Fibroblast of skin of right quadriceps (primary cell): ENCODE measurements at regions not wholly inside any gene's neighbourhood (a gene's known extent, or its start where the extent isn't known, plus 50 kb on each side); places are given as distances from the start of the nearest gene placed in this dataset.

ENCODE experiments used
- DNase-seq: peaks from one replicate; pipeline ENCODE4 v3.0.0-alpha.2; 2013

DNA sequence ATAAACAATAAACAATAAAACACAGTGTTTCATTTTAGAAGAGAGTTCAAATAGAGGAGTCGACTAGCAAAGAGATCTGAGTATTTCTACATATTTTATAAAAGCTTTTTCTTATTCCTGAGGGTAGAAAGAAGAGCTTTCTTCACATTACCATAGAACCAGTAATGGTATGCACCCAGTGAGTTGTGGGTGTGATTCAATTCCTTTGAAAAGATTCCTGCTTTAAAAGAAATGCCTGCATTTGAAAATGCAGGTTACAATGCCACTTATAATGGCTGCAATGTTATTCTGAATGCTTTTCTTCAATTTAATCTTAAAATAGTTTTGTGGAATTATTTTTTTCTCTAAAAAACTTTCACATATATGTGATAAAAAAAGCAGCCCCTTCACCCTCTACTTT lies 178.1 kb downstream of the CDC14C start:
- no peak for DNase-seq

DNA sequence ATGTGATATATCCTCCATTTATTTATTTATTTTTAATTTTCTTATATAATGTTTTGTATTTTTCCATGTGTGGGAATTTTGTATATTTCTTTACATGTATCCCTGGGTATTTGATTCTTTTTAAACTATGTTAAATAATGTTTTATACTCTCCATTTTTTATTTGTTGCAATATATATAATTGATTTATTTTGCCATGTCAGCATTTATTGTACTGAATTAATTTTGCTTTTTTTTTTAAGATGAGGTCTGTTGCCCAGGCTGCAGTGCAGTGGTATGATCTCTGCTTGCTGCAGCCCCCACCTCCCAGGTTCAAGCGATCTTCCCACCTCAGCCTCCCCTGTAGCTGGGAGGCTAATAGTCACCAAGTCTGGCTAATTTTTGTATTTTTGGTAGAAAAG lies 187.4 kb downstream of the CDC14C start:
- DNase-seq = no peak

DNA sequence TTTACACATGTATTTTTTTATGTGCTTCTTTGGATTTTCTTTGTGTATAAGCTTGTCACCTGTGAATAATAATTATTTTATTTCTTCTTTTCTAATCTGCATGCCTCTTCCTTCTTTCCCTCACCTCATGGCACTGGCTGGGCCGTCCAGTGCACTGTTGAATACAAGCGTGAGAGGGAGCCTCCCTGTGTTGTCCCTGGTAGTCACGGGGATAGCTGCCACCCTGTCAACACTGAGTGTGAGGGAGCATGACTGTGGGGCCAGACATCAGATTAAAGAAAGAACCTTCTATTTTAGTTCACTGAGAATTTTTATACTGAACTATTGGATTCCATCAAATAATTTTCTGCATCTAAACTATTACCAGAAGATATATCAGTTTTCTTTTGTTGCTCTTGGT lies 187.9 kb downstream of the CDC14C start:
- no peak for DNase-seq

DNA sequence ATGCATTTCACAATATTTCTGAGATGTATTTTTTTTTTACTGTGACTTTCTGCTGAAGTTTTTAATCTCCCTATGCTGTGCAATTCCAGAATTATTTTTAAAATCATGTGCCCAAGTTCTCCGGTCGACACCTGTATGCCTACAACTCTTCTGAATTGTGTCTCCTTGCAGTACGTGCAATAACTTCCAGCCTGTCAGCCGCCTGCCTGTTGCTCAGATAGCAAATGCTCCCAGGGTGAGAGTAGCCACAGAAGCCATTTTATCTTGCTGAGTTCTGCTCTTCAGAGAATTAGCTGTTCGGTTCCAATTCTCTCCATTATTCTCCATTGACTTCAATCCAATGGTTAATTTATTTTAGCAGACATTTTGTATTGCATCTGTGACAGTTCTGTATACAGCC lies 188.3 kb downstream of the CDC14C start:
- no peak for DNase-seq

DNA sequence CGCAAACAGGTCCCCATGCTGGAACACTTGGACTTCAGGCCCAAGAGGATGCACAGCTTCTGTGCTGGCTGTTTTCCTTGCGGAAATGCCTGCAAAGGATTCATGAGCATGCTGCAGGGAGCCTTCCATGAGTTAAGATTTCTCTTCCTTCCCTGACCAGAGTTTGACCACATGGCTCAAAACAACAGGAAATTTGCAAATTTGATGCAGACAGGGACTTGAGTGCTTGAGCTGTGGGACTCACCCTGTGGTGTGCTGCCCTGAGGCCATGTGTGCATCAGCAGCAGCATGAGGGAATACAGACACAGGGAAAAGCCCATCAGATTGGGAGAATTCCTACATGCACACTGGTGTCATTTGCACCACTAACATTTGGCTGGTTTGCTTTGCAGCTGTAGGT lies 195.4 kb downstream of the CDC14C start:
- DNase-seq = no peak

DNA sequence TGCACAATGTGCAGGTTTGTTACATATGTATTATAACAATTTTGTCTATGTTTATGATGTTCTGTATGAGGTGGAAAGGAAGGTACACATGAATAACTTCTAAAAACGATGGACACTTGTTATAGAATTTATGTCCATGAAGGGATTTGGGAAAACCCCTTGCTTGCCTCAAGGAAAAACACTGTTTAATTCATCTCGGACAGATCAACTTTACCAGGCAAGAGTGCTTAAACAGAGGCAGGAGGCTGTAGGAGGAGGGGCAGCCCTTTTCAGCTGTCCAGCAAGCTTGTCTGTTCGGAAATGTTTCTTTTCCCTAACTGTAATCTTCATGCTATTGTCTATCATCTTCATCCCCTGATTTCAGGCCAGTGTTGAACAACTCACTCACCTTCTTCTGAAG lies 200.9 kb downstream of the CDC14C start:
- no peak for DNase-seq

DNA sequence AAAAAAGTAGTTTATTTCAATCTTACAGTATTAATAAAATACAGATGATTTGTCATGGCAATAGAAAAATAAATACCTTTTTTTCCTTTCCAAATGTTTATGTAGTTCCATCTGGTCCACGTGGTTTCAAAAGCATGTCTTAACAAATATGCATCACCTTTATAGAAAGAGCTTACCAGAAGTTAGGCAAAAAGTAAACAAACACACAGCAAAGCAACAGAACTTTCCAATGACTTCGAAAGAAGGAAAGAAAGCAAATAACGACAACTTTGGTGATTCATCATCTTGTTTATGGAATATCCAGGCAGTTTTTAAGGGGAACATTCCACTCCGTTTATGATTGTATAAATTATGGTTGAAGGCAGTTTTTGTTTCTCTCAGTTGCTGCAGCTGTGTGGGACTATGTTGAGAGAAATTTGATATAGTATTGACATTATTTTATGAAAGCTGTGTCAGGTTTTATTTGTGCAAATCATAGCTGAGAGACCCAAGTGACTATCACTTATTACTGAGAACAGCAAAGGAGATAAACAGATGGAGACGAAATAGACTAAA lies 203.1 kb downstream of the CDC14C start:
- DNase-seq = no peak

DNA sequence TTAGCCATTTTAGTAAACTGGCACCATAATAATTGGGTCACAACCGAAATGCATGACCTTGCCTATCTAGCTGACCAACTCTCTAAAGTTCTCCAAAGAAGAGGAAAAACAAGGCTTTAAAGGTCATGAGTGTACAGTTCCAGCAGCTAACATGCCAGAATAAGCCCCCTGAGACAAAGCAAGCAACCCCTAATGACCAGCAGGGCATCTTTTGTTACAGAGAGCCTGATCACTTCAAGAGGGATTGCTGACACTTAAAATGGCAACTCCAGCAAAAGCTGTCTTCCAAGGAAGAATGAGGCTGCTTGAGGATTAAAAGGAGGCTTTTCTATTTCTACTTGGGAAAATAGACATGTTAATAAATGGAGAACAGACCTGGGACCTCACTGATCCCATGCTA lies 213.6 kb downstream of the CDC14C start:
- DNase-seq = no peak

DNA sequence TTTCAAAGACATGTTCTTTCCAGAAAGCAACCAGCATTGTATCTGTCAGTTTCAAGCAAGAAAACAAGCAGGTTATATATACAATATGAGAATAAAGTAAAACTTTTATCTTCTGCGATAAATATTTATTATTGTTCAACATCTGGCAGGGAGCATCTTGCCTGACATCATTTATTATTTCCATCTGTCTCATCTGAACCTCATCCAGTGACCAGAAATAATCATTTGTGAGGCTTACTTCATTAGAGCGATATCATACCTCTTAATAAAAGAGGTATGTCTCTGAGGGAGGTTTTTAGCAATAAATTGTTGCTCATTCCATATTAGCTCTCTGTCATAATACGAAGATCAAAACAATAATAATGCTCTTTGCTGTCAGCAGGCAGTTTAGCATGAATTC lies 226.1 kb downstream of the CDC14C start:
- no peak for DNase-seq

DNA sequence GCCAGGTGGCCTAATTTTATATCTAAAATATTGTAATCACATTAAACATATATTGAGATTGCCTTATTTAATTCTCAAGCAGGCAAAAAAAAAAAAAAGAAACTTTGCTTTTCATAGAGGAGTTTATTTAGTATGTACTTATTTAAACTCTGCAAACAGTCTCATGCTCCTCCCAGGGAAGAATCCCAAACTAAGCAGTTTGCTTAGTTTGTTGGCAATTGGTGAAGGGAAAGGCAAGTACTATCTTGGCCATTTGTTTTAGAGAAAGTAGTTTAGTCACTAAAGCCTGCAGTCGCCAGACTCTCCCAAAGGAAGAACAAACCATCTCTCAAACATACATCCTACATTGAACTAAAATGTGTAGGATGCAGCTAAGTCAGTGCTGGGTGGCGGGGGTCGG lies 226.8 kb downstream of the CDC14C start:
- DNase-seq = no peak

DNA sequence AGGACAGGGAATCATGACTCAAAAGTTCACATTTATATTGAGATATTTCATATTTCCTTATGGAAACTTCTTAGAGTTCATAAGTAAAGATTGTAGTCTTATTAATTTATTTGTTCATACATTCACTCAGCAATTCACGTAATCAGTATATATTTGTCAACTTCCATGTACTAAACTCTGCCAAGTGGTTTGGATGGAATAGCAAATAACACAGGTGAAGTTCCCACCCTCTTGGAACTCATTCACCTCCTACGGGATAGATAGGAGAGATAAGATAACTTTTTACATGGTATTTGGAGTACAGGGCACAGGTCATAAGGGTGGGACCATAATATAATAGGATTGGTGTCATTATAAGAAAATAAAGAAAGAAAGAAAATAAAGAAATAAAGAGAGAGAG lies 234.0 kb downstream of the CDC14C start:
- DNase-seq = no peak

DNA sequence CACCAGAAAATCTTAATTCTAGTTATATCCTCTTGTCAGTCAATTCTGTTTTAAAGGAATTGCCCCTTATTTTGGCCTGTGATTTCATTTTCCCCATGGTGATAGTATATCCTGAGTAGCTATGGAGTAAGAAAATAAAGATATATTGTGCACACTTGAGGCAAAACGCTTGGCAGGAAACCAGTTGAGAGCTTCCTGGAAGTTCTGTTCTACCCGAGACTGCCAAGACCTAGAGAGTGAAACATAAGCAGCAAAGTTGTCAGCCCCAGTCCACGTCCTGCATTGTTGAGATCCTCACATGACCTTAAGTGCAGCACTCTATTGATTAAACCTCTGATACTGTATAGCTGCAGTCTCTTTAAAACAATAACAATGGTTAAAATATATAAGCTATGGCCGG lies 235.2 kb downstream of the CDC14C start:
- no peak for DNase-seq

DNA sequence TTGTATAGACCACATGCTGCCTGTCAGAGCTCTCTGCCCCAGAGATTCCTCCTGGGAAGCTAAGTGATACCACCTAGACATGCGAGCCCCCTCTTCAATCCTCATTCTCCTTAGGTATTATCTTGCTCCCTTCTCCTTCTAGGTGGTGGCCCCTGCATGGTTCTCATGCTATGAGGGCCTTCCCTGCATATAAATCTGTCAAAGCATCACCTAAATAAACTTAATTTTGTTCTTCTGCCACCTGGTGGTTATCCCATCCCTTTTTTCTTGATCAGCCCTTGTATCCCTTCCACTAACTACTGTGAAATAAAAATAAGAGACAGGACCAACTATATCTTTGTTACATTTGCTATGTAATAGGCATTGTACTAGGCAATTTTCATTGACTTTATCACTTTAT lies 242.1 kb downstream of the CDC14C start:
- DNase-seq = no peak

DNA sequence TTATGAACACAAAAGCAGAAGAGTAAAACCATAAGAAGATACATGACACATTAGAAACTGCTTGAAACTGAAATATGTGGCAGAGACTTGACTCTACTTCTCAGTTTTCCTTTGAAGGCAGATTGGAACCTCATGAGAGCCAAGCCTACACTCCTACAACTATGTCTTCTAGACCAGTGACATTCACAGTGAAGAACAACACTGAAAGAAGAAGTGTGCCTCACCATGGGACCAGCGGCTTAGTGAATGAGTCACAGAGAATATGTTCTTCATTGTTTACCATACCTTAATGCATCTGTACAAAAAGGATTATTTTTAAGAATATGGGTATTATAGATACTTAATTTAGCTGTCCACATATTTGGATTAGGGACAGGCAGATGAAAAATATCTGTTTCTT lies 248.3 kb downstream of the CDC14C start:
- no peak for DNase-seq

DNA sequence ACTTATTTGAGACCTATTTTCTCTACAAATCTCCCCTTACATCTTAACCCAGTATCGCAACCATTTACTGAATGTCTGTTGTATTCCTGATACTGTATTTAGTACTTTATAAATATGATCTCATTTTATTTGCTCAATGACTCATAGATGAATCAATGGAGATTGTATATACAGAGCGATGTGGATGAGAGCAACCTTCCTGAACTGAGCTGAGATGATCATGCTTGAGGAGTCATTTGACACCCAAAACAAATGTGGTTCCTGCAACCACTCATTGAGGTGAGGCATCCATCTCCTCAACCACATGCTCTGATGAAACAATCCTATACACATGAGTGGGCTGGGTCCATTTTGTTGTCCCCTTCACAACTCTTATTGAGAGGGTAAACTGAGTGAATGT lies 250.0 kb downstream of the CDC14C start:
- no peak for DNase-seq

DNA sequence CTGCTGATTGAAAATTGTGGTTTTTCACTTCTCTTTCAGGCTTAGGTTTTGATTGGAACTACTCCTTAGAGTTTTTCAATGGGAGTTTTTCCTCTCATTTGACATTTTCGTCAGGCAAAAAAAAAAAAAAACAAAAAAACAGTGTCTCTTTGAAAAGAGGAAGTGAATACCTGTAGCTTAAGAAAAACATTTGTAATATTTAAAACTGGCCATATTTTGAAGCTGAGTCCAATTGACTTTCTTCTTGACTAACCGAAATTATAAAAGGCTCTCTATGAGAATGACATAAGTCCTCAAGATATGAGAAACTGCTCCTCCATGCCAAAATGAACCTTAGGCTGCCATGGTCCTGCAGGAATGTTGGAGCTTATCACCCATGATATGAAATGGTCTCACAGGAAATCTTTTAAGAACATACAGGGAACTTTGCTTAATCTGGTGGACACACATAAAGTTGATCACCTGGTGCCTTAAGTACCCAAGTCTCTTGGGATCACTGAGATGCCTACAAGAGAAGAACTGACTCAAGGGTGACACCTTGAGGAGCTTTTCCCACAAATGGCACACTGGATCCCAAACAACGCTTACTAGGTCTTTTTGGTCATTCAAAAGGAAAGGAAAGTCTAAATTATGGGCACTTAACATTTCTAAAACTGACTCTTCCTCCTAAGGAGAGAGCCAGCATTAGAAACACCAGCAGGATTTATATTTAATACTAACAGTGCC lies 263.4 kb downstream of the CDC14C start:
- no peak for DNase-seq

DNA sequence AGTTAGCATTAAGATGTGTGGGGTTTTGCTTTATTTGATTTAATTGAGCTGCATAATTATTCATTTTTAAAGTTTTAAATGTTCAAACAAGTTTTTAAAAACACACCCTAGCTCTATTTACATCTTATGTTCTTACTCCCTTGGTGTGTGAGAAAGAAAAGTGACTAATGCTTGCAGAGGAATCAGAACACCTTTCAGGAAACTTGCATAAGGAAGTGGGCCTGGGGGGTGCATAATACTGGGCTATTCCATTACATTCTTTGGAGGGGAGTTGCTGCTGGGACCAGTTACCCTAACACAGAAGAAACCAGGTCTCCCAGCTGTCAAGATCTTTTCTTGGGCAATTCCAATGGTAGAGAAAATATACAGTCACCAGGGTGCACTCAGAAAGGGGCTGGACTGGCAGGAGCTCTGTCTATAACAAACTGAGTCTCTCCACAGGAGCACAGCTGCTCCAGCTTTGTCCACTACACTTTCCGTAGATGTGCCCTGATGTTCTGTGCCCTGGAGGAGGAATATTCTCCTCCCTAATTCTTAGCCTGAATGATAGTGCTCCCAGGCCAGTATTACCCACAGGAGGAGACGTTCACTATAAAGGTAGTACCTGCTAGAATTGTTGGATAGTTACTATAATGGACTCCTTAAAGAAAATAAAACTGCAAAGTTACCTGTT lies 304.2 kb downstream of the CDC14C start:
- no peak for DNase-seq

DNA sequence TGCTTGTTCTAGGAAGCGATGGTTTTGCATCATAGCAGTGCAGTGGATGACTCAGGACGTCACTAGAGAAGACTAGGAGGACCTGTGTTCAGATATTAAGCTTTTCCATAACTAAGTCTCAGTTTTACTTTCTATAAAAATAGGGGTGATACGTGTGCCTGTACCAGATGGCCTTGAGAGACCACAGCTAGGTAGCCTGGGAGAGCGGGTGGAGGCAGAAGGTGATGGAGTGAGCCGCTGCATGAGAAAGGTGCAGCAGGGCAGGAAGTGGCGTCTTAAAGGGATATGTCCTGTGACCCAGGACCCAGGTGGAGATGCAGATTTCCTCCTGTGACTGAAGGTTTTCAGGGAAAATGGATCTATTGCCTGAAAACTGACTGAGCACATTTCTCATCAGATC lies 304.9 kb downstream of the CDC14C start:
- no peak for DNase-seq

DNA sequence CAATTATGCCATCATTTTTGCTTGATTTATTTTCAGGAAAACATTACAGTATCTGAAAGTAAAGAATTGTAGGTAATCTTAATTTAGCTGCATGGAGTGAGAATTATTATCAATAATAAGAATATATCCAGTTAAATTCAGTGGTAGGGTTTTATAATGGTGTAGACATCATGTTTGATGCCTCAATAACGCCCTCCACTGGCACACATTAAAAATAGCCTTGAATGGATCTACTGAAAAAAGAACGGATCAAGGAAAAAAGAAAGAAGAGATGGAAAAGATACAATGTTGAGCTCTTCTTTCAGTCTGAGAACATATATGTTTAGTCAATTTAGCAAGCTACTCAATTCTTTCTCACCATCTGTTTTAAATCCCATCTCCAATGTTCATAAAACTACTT lies 319.2 kb downstream of the CDC14C start:
- no peak for DNase-seq

DNA sequence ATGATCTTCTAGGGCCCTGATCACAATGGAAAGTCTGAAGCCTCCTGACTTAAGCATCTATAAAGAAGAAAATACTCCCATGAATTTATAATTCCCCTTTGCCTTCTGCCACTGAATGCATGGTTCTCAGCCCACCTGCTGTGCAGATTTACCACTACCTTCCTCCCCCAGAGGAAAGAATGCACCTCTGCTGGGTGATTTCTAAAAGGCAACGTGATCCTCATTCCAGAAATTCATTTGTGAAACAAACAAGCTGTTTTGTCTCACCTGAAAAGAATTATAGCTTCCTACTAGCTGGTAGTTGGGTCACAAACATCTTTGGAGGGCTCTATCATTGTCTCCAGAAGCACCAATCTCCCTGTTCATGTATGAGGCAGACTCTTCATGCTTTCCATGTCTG lies 320.2 kb downstream of the CDC14C start:
- DNase-seq = no peak

DNA sequence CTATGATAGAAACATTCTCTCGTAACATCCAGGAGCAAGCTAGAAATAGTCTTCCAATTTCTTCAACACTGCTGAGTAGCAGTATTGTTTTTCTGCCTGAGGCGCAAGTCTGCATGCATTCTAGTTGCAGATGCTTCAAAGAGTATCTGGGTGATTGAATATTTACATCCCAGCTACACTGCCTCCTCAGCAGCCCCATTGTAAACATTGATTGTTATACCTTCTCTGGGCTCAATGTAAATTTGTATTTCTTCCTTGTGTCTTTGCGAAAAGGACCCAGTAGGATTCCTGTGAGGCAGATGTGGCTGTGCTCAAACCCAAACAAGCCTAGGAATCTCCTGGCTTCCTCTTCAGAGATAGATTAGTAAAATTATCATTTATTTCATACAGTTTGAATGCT lies 320.7 kb downstream of the CDC14C start:
- DNase-seq = no peak

DNA sequence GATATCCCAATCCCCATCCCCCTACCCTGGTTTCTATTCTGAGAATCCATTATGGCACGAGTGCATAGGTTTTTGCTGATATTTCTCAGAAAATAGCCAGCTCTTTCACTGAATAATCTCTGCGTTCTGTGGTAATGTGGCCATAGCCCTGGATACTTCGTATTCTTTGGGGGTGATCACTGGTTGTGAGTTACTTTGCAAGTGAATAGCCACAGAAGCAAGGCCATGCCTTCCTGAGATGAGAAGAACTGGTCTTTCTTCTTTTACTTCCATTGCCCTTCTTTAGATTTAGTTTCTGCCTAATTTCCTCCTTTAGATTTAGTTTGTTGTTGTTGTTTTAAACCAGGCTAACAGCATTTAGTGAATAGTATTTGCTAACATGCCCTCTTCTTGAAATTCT lies 323.4 kb downstream of the CDC14C start:
- no peak for DNase-seq

DNA sequence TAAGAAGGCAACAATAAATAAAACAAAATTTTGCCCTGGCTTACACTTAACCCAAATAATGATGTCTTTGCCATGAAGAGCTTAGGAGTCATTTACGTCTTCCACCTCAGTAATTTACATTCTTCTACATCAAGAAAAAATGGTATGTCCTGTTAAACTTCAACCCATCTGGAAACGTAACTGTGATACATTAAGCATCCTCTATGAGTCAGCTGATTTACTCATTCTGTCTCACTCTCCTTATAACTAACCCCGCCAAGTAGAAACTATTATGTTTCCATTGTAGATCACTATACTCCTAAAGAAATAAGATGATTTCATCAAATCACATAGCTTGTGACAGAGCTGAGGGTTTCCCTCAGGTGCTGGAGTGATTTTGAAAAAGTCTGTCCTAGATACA lies 330.7 kb downstream of the CDC14C start:
- DNase-seq = peak; percentile 1

DNA sequence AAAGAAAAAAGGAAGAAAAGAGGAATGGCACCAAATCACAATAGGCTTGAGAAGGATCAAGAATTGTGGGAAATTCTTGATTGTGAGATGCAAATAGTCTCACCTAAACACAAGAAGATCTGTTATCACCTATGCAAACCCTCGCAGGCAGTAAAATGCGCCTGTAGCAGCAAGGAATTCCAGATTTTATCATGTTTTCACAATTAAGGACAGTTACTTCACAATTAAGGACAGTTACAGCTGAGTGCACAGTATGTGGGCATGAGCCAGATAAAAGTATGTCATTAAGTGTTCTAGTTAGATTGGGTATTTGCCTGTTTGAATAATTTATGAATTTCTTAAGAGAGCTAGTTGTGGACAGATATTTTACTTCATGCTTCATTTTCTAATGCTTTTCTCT lies 336.2 kb downstream of the CDC14C start:
- no peak for DNase-seq

DNA sequence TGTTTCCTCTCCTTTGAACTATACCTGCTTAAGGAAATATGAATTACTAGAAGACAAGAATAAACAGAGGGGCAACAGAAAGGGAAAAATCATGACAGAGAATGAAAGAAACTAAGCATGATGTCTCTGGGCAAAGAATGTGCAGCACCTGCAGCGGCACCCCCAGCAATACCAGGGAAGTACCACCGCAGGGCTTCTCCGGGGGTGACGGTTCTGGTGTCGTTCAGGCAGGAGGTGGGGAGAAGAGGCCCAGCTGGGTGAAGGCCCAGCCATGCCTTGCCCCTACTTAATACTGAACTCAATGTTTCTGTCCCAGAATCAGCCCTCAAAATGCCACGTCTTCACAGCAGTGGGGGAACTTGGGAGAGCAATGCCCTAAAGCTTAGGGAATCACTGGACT lies 337.6 kb downstream of the CDC14C start:
- no peak for DNase-seq
